ENCODE measurements at regions not wholly inside any gene's neighbourhood (a gene's known extent, or its start where the extent isn't known, plus 50 kb on each side); places are given as distances from the start of the nearest gene placed in this dataset.

DNA sequence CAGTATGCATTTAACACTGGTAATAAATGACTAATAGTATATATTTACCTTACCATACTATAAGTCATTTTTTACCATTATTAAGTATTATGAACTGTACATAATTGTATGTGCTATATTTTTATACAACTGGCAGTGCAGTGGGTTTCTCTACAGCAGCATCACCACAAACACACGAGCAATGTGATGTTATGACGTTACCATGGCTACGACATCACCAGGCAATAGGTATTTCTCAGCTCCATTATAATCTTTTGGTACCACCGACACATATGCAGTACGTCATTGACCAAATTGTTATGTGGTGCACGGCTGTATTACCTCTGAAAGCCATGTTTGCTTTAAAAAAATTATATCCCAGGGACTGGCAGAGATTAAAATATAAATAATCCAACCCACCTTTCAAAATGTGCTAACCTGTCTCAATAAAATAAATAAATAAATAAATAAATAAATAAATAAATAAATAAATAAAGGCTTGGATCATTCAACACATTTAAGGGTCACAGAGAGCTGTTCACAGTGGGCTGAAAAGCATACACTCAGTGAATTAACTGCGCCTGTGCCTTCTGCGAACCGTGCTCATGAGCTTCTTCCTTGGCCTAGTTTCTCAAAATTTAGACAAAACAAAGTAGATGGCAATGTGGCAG, 121.4 kb upstream of the SLC35F3 start (continued):
- TF ChIP-seq ZNF391 (tag by site-specific recombination; IDR thresholded peaks at IDR 0.05; ENCODE audit: borderline replicate concordance, low read depth) (no peak), ZNF660 (tag by site-specific recombination; IDR thresholded peaks at IDR 0.05) (no peak), ZNF157 (tag by site-specific recombination; IDR thresholded peaks at IDR 0.05) (no peak), ZNF48 (tag by site-specific recombination; IDR thresholded peaks at IDR 0.05) (no peak), ZNF677 (tag by site-specific recombination; IDR thresholded peaks at IDR 0.05) (no peak), ZNF658 (tag by site-specific recombination; IDR thresholded peaks at IDR 0.05) (no peak), ZNF211 (tag by site-specific recombination; IDR thresholded peaks at IDR 0.05; ENCODE audit: low read depth) (no peak), KLF1 (tag by site-specific recombination; IDR thresholded peaks at IDR 0.05) (no peak), ZNF791 (tag by site-specific recombination; IDR thresholded peaks at IDR 0.05) (0 out of 2 replicates have a peak, but pooled peaks have one; percentile 36), ZNF311 (tag by site-specific recombination; IDR thresholded peaks at IDR 0.05; ENCODE audit: borderline replicate concordance) (no peak), ZNF114 (tag by site-specific recombination; IDR thresholded peaks at IDR 0.05) (no peak), SCRT1 (tag by site-specific recombination; IDR thresholded peaks at IDR 0.05; ENCODE audit: borderline replicate concordance) (no peak), HOXC10 (CRISPR knock-in tag; IDR thresholded peaks at IDR 0.05) (no peak), YY1 (tag by site-specific recombination; IDR thresholded peaks at IDR 0.05) (no peak), ZNF843 (tag by site-specific recombination; IDR thresholded peaks at IDR 0.05) (no peak), MZF1 (tag by site-specific recombination; IDR thresholded peaks at IDR 0.05; ENCODE audit: borderline replicate concordance) (no peak), ZNF837 (tag by site-specific recombination; IDR thresholded peaks at IDR 0.05) (no peak), ZNF623 (tag by site-specific recombination; IDR thresholded peaks at IDR 0.05) (peak; percentile 84), ZNF600 (tag by site-specific recombination; IDR thresholded peaks at IDR 0.05) (no peak)
- TF ChIP-seq, protein P1, sequence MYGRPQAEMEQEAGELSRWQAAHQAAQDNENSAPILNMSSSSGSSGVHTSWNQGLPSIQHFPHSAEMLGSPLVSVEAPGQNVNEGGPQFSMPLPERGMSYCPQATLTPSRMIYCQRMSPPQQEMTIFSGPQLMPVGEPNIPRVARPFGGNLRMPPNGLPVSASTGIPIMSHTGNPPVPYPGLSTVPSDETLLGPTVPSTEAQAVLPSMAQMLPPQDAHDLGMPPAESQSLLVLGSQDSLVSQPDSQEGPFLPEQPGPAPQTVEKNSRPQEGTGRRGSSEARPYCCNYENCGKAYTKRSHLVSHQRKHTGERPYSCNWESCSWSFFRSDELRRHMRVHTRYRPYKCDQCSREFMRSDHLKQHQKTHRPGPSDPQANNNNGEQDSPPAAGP (tag by site-specific recombination; IDR thresholded peaks at IDR 0.05) = no peak
- TF ChIP-seq, protein P2, sequence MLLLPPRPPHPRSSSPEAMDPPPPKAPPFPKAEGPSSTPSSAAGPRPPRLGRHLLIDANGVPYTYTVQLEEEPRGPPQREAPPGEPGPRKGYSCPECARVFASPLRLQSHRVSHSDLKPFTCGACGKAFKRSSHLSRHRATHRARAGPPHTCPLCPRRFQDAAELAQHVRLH (tag by site-specific recombination; IDR thresholded peaks at IDR 0.05) = peak; percentile 41; the same call in 1 of the 2 replicates
- TF ChIP-seq, protein P3, sequence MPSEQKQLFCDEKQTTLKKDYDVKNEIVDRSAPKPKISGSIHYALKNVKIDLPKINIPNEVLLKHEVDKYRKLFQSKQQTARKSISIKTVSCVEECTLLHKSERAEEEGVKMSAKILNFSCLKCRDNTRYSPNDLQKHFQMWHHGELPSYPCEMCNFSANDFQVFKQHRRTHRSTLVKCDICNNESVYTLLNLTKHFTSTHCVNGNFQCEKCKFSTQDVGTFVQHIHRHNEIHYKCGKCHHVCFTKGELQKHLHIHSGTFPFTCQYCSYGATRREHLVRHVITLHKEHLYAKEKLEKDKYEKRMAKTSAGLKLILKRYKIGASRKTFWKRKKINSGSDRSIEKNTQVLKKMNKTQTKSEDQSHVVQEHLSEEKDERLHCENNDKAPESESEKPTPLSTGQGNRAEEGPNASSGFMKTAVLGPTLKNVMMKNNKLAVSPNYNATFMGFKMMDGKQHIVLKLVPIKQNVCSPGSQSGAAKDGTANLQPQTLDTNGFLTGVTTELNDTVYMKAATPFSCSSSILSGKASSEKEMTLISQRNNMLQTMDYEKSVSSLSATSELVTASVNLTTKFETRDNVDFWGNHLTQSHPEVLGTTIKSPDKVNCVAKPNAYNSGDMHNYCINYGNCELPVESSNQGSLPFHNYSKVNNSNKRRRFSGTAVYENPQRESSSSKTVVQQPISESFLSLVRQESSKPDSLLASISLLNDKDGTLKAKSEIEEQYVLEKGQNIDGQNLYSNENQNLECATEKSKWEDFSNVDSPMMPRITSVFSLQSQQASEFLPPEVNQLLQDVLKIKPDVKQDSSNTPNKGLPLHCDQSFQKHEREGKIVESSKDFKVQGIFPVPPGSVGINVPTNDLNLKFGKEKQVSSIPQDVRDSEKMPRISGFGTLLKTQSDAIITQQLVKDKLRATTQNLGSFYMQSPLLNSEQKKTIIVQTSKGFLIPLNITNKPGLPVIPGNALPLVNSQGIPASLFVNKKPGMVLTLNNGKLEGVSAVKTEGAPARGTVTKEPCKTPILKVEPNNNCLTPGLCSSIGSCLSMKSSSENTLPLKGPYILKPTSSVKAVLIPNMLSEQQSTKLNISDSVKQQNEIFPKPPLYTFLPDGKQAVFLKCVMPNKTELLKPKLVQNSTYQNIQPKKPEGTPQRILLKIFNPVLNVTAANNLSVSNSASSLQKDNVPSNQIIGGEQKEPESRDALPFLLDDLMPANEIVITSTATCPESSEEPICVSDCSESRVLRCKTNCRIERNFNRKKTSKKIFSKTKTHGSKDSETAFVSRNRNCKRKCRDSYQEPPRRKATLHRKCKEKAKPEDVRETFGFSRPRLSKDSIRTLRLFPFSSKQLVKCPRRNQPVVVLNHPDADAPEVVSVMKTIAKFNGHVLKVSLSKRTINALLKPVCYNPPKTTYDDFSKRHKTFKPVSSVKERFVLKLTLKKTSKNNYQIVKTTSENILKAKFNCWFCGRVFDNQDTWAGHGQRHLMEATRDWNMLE (tag by site-specific recombination; conservative IDR thresholded peaks at IDR 0.05; ENCODE audit: low read depth) = peak; percentile 94
- TF ChIP-seq, protein P4, sequence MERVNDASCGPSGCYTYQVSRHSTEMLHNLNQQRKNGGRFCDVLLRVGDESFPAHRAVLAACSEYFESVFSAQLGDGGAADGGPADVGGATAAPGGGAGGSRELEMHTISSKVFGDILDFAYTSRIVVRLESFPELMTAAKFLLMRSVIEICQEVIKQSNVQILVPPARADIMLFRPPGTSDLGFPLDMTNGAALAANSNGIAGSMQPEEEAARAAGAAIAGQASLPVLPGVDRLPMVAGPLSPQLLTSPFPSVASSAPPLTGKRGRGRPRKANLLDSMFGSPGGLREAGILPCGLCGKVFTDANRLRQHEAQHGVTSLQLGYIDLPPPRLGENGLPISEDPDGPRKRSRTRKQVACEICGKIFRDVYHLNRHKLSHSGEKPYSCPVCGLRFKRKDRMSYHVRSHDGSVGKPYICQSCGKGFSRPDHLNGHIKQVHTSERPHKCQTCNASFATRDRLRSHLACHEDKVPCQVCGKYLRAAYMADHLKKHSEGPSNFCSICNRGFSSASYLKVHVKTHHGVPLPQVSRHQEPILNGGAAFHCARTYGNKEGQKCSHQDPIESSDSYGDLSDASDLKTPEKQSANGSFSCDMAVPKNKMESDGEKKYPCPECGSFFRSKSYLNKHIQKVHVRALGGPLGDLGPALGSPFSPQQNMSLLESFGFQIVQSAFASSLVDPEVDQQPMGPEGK (tag by site-specific recombination; IDR thresholded peaks at IDR 0.05) = no peak
- TF ChIP-seq, protein P5, sequence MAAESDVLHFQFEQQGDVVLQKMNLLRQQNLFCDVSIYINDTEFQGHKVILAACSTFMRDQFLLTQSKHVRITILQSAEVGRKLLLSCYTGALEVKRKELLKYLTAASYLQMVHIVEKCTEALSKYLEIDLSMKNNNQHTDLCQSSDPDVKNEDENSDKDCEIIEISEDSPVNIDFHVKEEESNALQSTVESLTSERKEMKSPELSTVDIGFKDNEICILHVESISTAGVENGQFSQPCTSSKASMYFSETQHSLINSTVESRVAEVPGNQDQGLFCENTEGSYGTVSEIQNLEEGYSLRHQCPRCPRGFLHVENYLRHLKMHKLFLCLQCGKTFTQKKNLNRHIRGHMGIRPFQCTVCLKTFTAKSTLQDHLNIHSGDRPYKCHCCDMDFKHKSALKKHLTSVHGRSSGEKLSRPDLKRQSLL (tag by site-specific recombination; IDR thresholded peaks at IDR 0.05) = no peak
- TF ChIP-seq, protein P6, sequence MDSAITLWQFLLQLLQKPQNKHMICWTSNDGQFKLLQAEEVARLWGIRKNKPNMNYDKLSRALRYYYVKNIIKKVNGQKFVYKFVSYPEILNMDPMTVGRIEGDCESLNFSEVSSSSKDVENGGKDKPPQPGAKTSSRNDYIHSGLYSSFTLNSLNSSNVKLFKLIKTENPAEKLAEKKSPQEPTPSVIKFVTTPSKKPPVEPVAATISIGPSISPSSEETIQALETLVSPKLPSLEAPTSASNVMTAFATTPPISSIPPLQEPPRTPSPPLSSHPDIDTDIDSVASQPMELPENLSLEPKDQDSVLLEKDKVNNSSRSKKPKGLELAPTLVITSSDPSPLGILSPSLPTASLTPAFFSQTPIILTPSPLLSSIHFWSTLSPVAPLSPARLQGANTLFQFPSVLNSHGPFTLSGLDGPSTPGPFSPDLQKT (IDR thresholded peaks at IDR 0.05; ENCODE audit: borderline replicate concordance, low read depth, low read length) = no peak
- TF ChIP-seq, protein P7, sequence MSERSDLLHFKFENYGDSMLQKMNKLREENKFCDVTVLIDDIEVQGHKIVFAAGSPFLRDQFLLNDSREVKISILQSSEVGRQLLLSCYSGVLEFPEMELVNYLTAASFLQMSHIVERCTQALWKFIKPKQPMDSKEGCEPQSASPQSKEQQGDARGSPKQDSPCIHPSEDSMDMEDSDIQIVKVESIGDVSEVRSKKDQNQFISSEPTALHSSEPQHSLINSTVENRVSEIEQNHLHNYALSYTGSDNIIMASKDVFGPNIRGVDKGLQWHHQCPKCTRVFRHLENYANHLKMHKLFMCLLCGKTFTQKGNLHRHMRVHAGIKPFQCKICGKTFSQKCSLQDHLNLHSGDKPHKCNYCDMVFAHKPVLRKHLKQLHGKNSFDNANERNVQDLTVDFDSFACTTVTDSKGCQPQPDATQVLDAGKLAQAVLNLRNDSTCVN (tag by site-specific recombination; optimal IDR thresholded peaks at IDR 0.05) = no peak
- TF ChIP-seq, protein P8, sequence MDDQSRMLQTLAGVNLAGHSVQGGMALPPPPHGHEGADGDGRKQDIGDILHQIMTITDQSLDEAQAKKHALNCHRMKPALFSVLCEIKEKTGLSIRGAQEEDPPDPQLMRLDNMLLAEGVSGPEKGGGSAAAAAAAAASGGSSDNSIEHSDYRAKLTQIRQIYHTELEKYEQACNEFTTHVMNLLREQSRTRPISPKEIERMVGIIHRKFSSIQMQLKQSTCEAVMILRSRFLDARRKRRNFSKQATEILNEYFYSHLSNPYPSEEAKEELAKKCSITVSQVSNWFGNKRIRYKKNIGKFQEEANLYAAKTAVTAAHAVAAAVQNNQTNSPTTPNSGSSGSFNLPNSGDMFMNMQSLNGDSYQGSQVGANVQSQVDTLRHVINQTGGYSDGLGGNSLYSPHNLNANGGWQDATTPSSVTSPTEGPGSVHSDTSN (CRISPR knock-in tag; IDR thresholded peaks at IDR 0.05) = no peak

Measured in HEK293 (cell line).